AG20443 (cell line): ENCODE measurements at regions not wholly inside any gene's neighbourhood (a gene's known extent, or its start where the extent isn't known, plus 50 kb on each side); places are given as distances from the start of the nearest gene placed in this dataset.

Experiments
- DNase-seq: peaks from one replicate; pipeline ENCODE4 v3.0.0; 2012; ENCODE audit warnings: low spot score, mixed read lengths

GRCh38 chr2:23327887-23328286, 57.1 kb upstream of the KLHL29 start:
- DNase-seq: no peak

GRCh38 chr2:23330214-23330613, 54.8 kb upstream of the KLHL29 start:
- peak; percentile 35 for DNase-seq
